ENCODE measurements at regions not wholly inside any gene's neighbourhood (a gene's known extent, or its start where the extent isn't known, plus 50 kb on each side); places are given as distances from the start of the nearest gene placed in this dataset.
"Not testable (repeated sequence)": the region's sequence is repeated elsewhere in the genome, so short reads cannot be mapped to it uniquely, and the experiment has no call there.

DNA sequence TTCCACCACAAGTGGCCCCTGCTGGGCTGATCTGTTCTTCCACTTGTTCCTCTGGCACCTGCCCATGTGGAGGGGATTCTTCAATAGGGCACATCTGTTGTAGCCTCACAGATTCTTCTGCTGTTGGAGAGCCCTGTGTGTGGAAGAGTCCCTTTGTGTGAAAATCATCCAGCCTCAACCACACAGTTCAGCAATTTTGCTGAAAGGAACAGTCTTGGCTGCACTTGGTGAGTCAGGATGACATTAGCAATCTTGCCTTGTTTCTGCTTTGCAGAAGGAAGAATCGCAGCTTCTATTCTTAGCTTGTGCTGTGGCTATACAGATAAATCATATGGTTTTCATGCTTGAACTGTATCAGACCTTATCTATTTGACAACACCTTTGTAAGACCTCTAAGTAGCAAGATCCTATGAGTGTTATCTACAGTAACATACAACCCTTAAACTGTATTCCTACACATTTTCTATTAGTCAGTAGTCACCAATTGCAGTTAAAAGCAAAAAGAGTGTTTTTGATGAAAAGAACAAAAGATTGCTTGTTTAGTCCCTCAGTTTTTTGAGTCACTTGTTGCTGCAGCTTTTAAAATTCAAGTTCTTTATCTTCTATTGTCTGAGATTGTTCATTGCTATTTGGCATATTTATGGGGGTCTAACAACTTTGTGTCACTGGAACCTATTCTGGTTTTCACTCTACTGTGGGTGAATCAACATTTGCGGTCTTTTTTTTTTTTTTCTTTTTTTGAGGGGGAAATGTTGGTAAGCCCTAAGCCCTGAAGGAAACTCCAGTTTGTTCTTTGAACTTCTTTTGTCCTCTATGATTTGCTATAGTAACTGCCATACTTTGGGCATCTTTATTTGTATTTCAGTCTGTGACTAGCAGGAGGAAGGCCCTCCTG, 231.6 kb downstream of the TFAP2B start:
- Histone ChIP-seq H2AFZ (ENCODE audit: low read length) (no peak overlapping the region), H3K4me3 (replicated peaks in 1 of 3; ENCODE audit: insufficient read depth in 1 of 3, low read depth in 2 of 3, low read length in 3 of 3) (no peak overlapping the region), H4K20me1 (ENCODE audit: insufficient read depth, low read length) (no peaks in the 10 kb centered on the region), H3K27ac (ENCODE audit: extremely low read length, insufficient read depth, low read length) (no peak overlapping the region), H3K79me2 (ENCODE audit: insufficient read depth, low read length) (no peaks in the 10 kb centered on the region), H3K36me3 (replicated peaks in 1 of 2; ENCODE audit: control insufficient read depth in 1 of 2, insufficient read depth in 2 of 2, low read length in 2 of 2) (no peaks in the 10 kb centered on the region), H3K27me3 (ENCODE audit: control insufficient read depth in 1 of 2, insufficient read depth in 2 of 2, low read length in 2 of 2) (no peaks in the 10 kb centered on the region), H3K9ac (ENCODE audit: insufficient read depth, low read depth, low read length) (no peak overlapping the region), H3K9me3 (ENCODE audit: low read length) (peaks cover 12% of the 10 kb centered on the region; the same call in 1 of the 2 replicates), H3K4me1 (ENCODE audit: insufficient read depth, low read length) (no peaks in the 10 kb centered on the region), H3K4me2 (ENCODE audit: low read depth, low read length) (no peak overlapping the region)
- 2% methylated on average over 2 of the region's 2 CpGs for WGBS (ENCODE audit: low lambda C conversion rate)
- ChIA-PET POLR2A (no interaction called here), CTCF (ENCODE audit: low intra/inter-chr PET ratio, low total read pairs) (no interaction called here)
- no peak for ATAC-seq
- in situ Hi-C loops (cut with HindIII; ENCODE audit: extremely low pct_ligation_motif_present, low pct_unique_long_range_greater_than_20kb) (no loop called here), intact Hi-C loops (cut with micrococcal nuclease; ENCODE audit: unreplicated experiment) (no loop called here)
- BruUV-seq (replicated peaks): no TSS peak
- DNase-seq (ENCODE audit: low spot score): no peak
- TF ChIP-seq ZNF777 (CRISPR knock-in tag; IDR thresholded peaks at IDR 0.05) (no peak), ZNF720 (CRISPR knock-in tag; IDR thresholded peaks at IDR 0.05) (no peak), GATAD2A (CRISPR knock-in tag; IDR thresholded peaks at IDR 0.05) (no peak), ESRRA (CRISPR knock-in tag; IDR thresholded peaks at IDR 0.05; ENCODE audit: low read depth) (no peak), ARNT2 (CRISPR knock-in tag; IDR thresholded peaks at IDR 0.05; ENCODE audit: low read depth) (no peak), ZNF264 (CRISPR knock-in tag; IDR thresholded peaks at IDR 0.05) (no peak), TBL1XR1 (IDR thresholded peaks at IDR 0.05; ENCODE audit: borderline replicate concordance, low read length, partially characterized antibody) (no peak), ZNF256 (CRISPR knock-in tag; conservative IDR thresholded peaks at IDR 0.05) (no peak), ETV5 (CRISPR knock-in tag; IDR thresholded peaks at IDR 0.05; ENCODE audit: borderline replicate concordance) (no peak), ELF1 (CRISPR knock-in tag; IDR thresholded peaks at IDR 0.05) (no peak), NR2F2 (IDR thresholded peaks at IDR 0.05; ENCODE audit: borderline replicate concordance, low read depth) (no peak), JARID2 (CRISPR knock-in tag; IDR thresholded peaks at IDR 0.05; ENCODE audit: insufficient replicate concordance) (no peak), ZNF614 (CRISPR knock-in tag; IDR thresholded peaks at IDR 0.05; ENCODE audit: borderline replicate concordance) (no peak)
- no peak for FAIRE-seq

GRCh38 chr6:51052716-51053115, 234.0 kb downstream of the TFAP2B start:
- POLR2A ChIA-PET; intact Hi-C loops (cut with micrococcal nuclease; ENCODE audit: unreplicated experiment); DNase-seq (ENCODE audit: low spot score); H3K4me3 ChIP-seq (replicated peaks in 1 of 3; ENCODE audit: insufficient read depth in 1 of 3, low read depth in 2 of 3, low read length in 3 of 3); CTCF ChIA-PET (ENCODE audit: low intra/inter-chr PET ratio, low total read pairs); in situ Hi-C loops (cut with HindIII; ENCODE audit: extremely low pct_ligation_motif_present, low pct_unique_long_range_greater_than_20kb); H3K36me3 ChIP-seq (replicated peaks in 1 of 2; ENCODE audit: control insufficient read depth in 1 of 2, insufficient read depth in 2 of 2, low read length in 2 of 2); H3K9ac ChIP-seq (ENCODE audit: insufficient read depth, low read depth, low read length); H3K27ac ChIP-seq (ENCODE audit: extremely low read length, insufficient read depth, low read length); FAIRE-seq; H3K4me2 ChIP-seq (ENCODE audit: low read depth, low read length); ATAC-seq; H3K4me1 ChIP-seq (ENCODE audit: insufficient read depth, low read length); H2AFZ ChIP-seq (ENCODE audit: low read length); H3K79me2 ChIP-seq (ENCODE audit: insufficient read depth, low read length); H4K20me1 ChIP-seq (ENCODE audit: insufficient read depth, low read length); BruUV-seq (replicated peaks); H3K27me3 ChIP-seq (ENCODE audit: control insufficient read depth in 1 of 2, insufficient read depth in 2 of 2, low read length in 2 of 2): not testable (repeated sequence)
- H3K9me3 ChIP-seq (ENCODE audit: low read length): peaks cover 12% of the 10 kb centered on the region; the same call in 1 of the 2 replicates
- 6% methylated on average over 2 of the region's 2 CpGs for WGBS (ENCODE audit: low lambda C conversion rate)
